Nephron (organoid): ENCODE measurements at regions not wholly inside any gene's neighbourhood (a gene's known extent, or its start where the extent isn't known, plus 50 kb on each side); places are given as distances from the start of the nearest gene placed in this dataset.

ENCODE experiments used
- H3K27ac Mint-ChIP-seq, 3 experiments: 2 replicates each; pipeline ENCODE4 v1.8.0; 2020; ENCODE audit warnings: mixed read lengths in 3 of 3, mild to moderate bottlenecking in 2 of 3, moderate library complexity in 1 of 3
- H3K27me3 Mint-ChIP-seq: 2 replicates; pipeline ENCODE4 v1.8.0; 2021; ENCODE audit warnings: low read depth, mild to moderate bottlenecking, moderate library complexity, mixed read lengths
- H3K36me3 Mint-ChIP-seq: 2 replicates; pipeline ENCODE4 v1.8.0; 2020; ENCODE audit warnings: low read depth, mixed read lengths
- H3K4me1 Mint-ChIP-seq: 2 replicates; pipeline ENCODE4 v1.8.0; 2020; ENCODE audit warnings: mixed read lengths
- H3K4me3 Mint-ChIP-seq, 3 experiments: 2 replicates each; pipeline ENCODE4 v1.8.0; 2020; ENCODE audit warnings: mild to moderate bottlenecking in 3 of 3, mixed read lengths in 3 of 3, moderate library complexity in 2 of 3
- H3K9me3 Mint-ChIP-seq: 2 replicates; pipeline ENCODE4 v1.8.0; 2020; ENCODE audit warnings: mixed read lengths
- CTCF ChIP-seq, 3 experiments: fragments of 200-600 bp; sonication (generic); IDR thresholded peaks; one replicate each; pipeline ENCODE4 v1.5.0; 2021; ENCODE audit warnings: antibody characterized with exemption in 3 of 3; ENCODE audit not compliant: unreplicated experiment in 3 of 3

DNA sequence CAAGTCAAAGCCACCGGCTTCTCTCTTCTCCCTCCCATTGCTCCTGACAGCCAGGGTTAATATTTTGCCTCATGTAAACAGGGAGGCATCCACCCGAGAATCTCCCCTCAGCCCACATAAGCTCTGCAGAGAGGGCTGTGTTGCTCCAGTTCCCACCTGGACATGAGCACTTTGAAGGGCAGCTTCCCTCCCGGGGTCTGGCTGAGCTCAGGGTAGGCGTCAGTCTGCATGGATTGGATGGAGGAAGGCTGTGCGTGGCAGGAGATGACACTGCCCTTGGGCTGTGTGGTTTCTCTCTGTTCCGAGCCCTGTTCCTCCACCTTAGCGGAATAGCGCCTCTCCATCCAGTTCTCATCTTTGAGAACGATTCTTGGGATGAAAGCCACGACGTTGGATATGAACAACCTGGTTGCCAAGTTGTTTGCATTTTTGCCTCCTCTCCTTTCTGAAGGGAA, 53.7 kb upstream of the ETS2 start:
- H3K27me3 Mint-ChIP-seq = peaks cover 16% of the 10 kb centered on the region
- no peak overlapping the region for H3K4me3 Mint-ChIP-seq
- H3K36me3 Mint-ChIP-seq = no peaks in the 10 kb centered on the region
- H3K27ac Mint-ChIP-seq = no peak overlapping the region
- no peak for TF ChIP-seq CTCF (IDR thresholded peaks at IDR 0.05; ENCODE audit: unreplicated experiment in 3 of 3)
- H3K4me1 Mint-ChIP-seq = peaks cover 42% of the 10 kb centered on the region
- H3K9me3 Mint-ChIP-seq = no peaks in the 10 kb centered on the region

GRCh38 chr21:38753114-38753513, 52.6 kb upstream of the ETS2 start:
- peak overlapping the region in 1 of 3 experiments; percentile 60 for H3K4me3 Mint-ChIP-seq
- peaks cover 44% of the 10 kb centered on the region for H3K4me1 Mint-ChIP-seq
- H3K27ac Mint-ChIP-seq = peak overlapping the region in 2 of 3 experiments; percentile 89 to 93
- no peak for TF ChIP-seq CTCF (IDR thresholded peaks at IDR 0.05; ENCODE audit: unreplicated experiment in 3 of 3)
- no peaks in the 10 kb centered on the region for H3K9me3 Mint-ChIP-seq
- no peaks in the 10 kb centered on the region for H3K36me3 Mint-ChIP-seq
- H3K27me3 Mint-ChIP-seq = peaks cover 12% of the 10 kb centered on the region

- Mint-ChIP-seq H3K36me3 (no peaks in the 10 kb centered on the region), H3K4me1 (peaks cover 48% of the 10 kb centered on the region), H3K4me3 (peak overlapping the region in 1 of 3 experiments; percentile 60), H3K27ac (peak overlapping the region in 2 of 3 experiments; percentile 89 to 93), H3K27me3 (peaks cover 8% of the 10 kb centered on the region), H3K9me3 (no peaks in the 10 kb centered on the region)
- no peak for TF ChIP-seq CTCF (IDR thresholded peaks at IDR 0.05; ENCODE audit: unreplicated experiment in 3 of 3)
These were observed 52.2 kb upstream of the ETS2 start for GRCh38 chr21:38753557-38753971.
